SK-N-SH (cell line): ENCODE measurements at regions not wholly inside any gene's neighbourhood (a gene's known extent, or its start where the extent isn't known, plus 50 kb on each side); places are given as distances from the start of the nearest gene placed in this dataset.

ENCODE experiments used
- CTCF ChIA-PET: fragments of 300-600, 350-600 bp; formaldehyde crosslinking; extraction: SDS; loops from one replicate; lab custom pipeline; 2021; lab: Yijun Ruan, JAX
- POLR2A ChIA-PET: fragments of 350-600 bp; sonication (Branson Sonifier 250); formaldehyde crosslinking; extraction: SDS; loops from one replicate; lab custom pipeline; 2020; ENCODE audit warnings: antibody characterized with exemption, inconsistent platforms; lab: Yijun Ruan, JAX
- DNase-seq: peaks from one replicate; pipeline ENCODE4 v3.0.0; 2012
- H2AFZ ChIP-seq: fragments of 200-600 bp; sonication (generic); 2 replicates; pipeline ENCODE4 v1.8.1; 2016; ENCODE audit warnings: antibody characterized with exemption, mild to moderate bottlenecking, low read depth
- H3F3A ChIP-seq: fragments of 200-600 bp; sonication (generic); replicated peaks from 2 replicates; pipeline ENCODE3; 2016; ENCODE audit warnings: antibody characterized with exemption, mild to moderate bottlenecking; ENCODE audit not compliant: insufficient read depth
- H3K27ac ChIP-seq, 2 experiments: fragments of 200-500 bp in 1 of 2; fragments of 200-600 bp in 1 of 2; sonication (Bioruptor generic) in 1 of 2; sonication (generic), shearing (Covaris generic) in 1 of 2; 2 replicates each; pipeline versions ENCODE4 v1.5.1 to v1.6.1; 2014 to 2016; ENCODE audit warnings: low read depth in 2 of 2, inconsistent platforms in 1 of 2, low read length in 1 of 2, mild to moderate bottlenecking in 1 of 2, mixed read lengths in 1 of 2
- H3K27me3 ChIP-seq: fragments of 200-600 bp; sonication (generic), shearing (Covaris generic); 2 replicates; pipeline ENCODE4 v1.6.1; 2016; ENCODE audit warnings: mixed run types; ENCODE audit not compliant: insufficient read depth
- H3K36me3 ChIP-seq, 2 experiments: fragments of 200-500 bp in 1 of 2; fragments of 200-600 bp in 1 of 2; sonication (Bioruptor generic) in 1 of 2; sonication (generic) in 1 of 2; replicated peaks in 1 of 2; 2 replicates each; pipeline versions ENCODE3 to v1.5.1; 2014 to 2016; ENCODE audit warnings: low read length in 1 of 2, mild to moderate bottlenecking in 1 of 2; ENCODE audit not compliant: insufficient read depth in 2 of 2, control insufficient read depth in 1 of 2
- H3K4me1 ChIP-seq, 2 experiments: fragments of 200-500 bp in 1 of 2; fragments of 200-600 bp in 1 of 2; sonication (Bioruptor generic) in 1 of 2; sonication (generic), shearing (Covaris generic) in 1 of 2; 2 replicates each; pipeline versions ENCODE4 v1.5.1 to v1.6.1; 2014 to 2016; ENCODE audit warnings: low read depth in 1 of 2, low read length in 1 of 2, mixed run types in 1 of 2; ENCODE audit not compliant: insufficient read depth in 2 of 2, control insufficient read depth in 1 of 2
- H3K4me2 ChIP-seq: fragments of 200-600 bp; sonication (generic), shearing (Covaris generic); 2 replicates; pipeline ENCODE4 v1.6.1; 2017; ENCODE audit warnings: mixed run types
- H3K4me3 ChIP-seq, 2 experiments: fragments of 200-500 bp in 1 of 2; fragments of 200-600 bp in 1 of 2; sonication (Bioruptor generic) in 1 of 2; sonication (generic), shearing (Covaris generic) in 1 of 2; 2 replicates each; pipeline versions ENCODE4 v1.5.1 to v1.8.1; 2014 to 2016; ENCODE audit warnings: low read depth in 2 of 2, inconsistent platforms in 1 of 2, low read length in 1 of 2, mild to moderate bottlenecking in 1 of 2, mixed read lengths in 1 of 2, moderate library complexity in 1 of 2
- H3K79me2 ChIP-seq: fragments of 200-600 bp; sonication (generic); 2 replicates; pipeline ENCODE4 v1.8.1; 2017; ENCODE audit warnings: mild to moderate bottlenecking; ENCODE audit not compliant: insufficient read depth
- H3K9ac ChIP-seq: fragments of 200-600 bp; sonication (generic); 2 replicates; pipeline ENCODE4 v1.6.1; 2017; ENCODE audit warnings: mixed run types
- H3K9me2 ChIP-seq: fragments of 200-600 bp; sonication (generic); 2 replicates; pipeline ENCODE4 v1.6.1; 2017; ENCODE audit warnings: mixed run types
- H3K9me3 ChIP-seq: fragments of 200-600 bp; sonication (generic); 2 replicates; pipeline ENCODE4 v1.6.1; 2017; ENCODE audit warnings: mixed run types, mild to moderate bottlenecking, moderate library complexity
- H4K20me1 ChIP-seq: fragments of 200-600 bp; sonication (generic); 2 replicates; pipeline ENCODE4 v1.6.1; 2017; ENCODE audit warnings: mild to moderate bottlenecking, mixed run types; ENCODE audit not compliant: insufficient read depth
- CTCF ChIP-seq: fragments of 200-600 bp; sonication (generic); IDR thresholded peaks from 2 replicates; pipeline ENCODE4 v1.6.1; 2017; ENCODE audit warnings: antibody characterized with exemption, mild to moderate bottlenecking, moderate library complexity
- ELF1 ChIP-seq: IDR thresholded peaks from 2 replicates; pipeline ENCODE4 v1.4.0; 2012
- FOSL2 ChIP-seq: IDR thresholded peaks from 2 replicates; pipeline ENCODE4 v1.4.0; 2012; ENCODE audit warnings: low read depth, mild to moderate bottlenecking, moderate library complexity, borderline replicate concordance
- GATA2 ChIP-seq: sonication (generic); formaldehyde crosslinking; IDR thresholded peaks from 2 replicates; pipeline ENCODE4 v1.5.0; 2020; ENCODE audit warnings: mild to moderate bottlenecking, missing genetic modification reagents
- MEF2A ChIP-seq: IDR thresholded peaks from 2 replicates; pipeline ENCODE4 v1.4.0; 2012; ENCODE audit warnings: low read depth, borderline replicate concordance
- PBX3 ChIP-seq: IDR thresholded peaks from 2 replicates; pipeline ENCODE4; 2012
- RAD21 ChIP-seq: IDR thresholded peaks from 2 replicates; pipeline ENCODE4 v1.6.1; 2012; ENCODE audit warnings: mild to moderate bottlenecking, low read length
- RCOR1 ChIP-seq: fragments of 150-350 bp; IDR thresholded peaks from 2 replicates; pipeline ENCODE4 v1.6.1; 2017; ENCODE audit warnings: antibody characterized with exemption, low read length
- RFX5 ChIP-seq: IDR thresholded peaks from 2 replicates; pipeline ENCODE4 v1.6.1; 2012; ENCODE audit warnings: mild to moderate bottlenecking, improper control_type of control experiment, low read length
- RXRA ChIP-seq: IDR thresholded peaks from 2 replicates; pipeline ENCODE4 v1.4.0; 2012; ENCODE audit warnings: low read depth, mild to moderate bottlenecking, borderline replicate concordance
- SMC3 ChIP-seq: IDR thresholded peaks from 2 replicates; pipeline ENCODE4 v1.6.1; 2012; ENCODE audit warnings: low read depth, low read length, improper control_type of control experiment
- YY1 ChIP-seq: IDR thresholded peaks from 2 replicates; pipeline ENCODE4 v1.4.0; 2012; ENCODE audit warnings: low read depth, mild to moderate bottlenecking
- WGBS: methylation state at CpG from one replicate; pipeline ENCODE4 v1.1.6; 2017; ENCODE audit warnings: low lambda C conversion rate; 5-methylcytosine and 5-hydroxymethylcytosine counted together
- TF ChIP-seq, protein P1 (sequence below): IDR thresholded peaks from 2 replicates; pipeline ENCODE4 v1.4.0; 2012; ENCODE audit warnings: low read depth
- TF ChIP-seq, protein P2 (sequence below): IDR thresholded peaks from 2 replicates; pipeline ENCODE4 v1.4.0; 2012; ENCODE audit warnings: low read depth, borderline replicate concordance

DNA sequence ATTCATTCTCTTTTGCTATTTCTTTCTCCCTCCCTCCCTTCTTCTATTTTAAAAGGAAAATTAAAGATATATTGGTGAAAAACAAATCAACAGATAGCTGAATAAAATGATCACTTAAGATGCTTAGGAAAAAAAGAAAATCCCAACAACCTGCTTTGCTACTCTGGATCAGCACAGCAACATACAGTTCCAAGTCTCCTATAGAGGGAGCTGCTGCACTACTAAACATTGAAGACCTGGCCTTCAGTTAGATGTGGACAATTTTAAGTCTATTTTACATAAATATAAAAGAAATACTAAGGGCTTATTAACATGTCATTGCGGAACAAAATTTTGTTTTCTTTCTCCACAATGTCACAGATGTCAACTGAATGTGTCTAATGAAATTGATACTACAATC lies 226.4 kb downstream of the MAGEB5 start:
- Histone ChIP-seq H3K9ac (no peak overlapping the region), H3K4me2 (no peak overlapping the region), H4K20me1 (no peaks in the 10 kb centered on the region), H3K4me3 (no peak overlapping the region), H3K4me1 (no peaks in the 10 kb centered on the region), H3K27me3 (no peaks in the 10 kb centered on the region), H3K9me2 (no peaks in the 10 kb centered on the region), H2AFZ (no peak overlapping the region), H3K9me3 (no peaks in the 10 kb centered on the region), H3K36me3 (no peaks in the 10 kb centered on the region), H3F3A (no peaks in the 10 kb centered on the region), H3K79me2 (no peaks in the 10 kb centered on the region), H3K27ac (no peak overlapping the region)
- ChIA-PET CTCF (interaction anchor here (0.5 to 1.6 kb wide), 4 partner anchors 9 to 14 kb away, joined by 3 to 5 read pairs (median 4); no protein-coding TSS in a partner anchor), POLR2A (no interaction called here)
- WGBS = 31% methylated on average over 1 of the region's 1 CpG
- DNase-seq = peak; percentile 0
- TF ChIP-seq CTCF (peak; percentile 51), MEF2A (no peak), RAD21 (peak; percentile 38)

DNA sequence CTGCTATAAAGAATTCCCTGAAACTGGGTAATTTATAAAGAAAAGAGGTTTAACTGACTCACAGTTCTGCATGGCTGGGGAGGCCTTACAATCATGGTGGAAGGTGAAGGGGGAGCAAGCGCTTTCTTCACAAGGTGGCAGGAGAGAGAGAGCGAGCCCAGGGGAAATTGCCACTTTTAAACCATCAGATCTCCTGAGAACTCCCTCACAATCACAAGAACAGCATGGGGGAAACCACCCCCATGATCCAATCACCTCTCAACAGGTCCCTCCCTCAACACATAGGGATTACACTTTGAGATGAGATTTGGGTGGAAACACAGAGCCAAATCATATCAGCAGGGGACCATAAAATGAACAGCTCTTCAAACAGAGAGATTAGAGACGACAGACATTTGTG lies 198.6 kb downstream of the MAGEB5 start:
- Histone ChIP-seq H3K4me1 (no peaks in the 10 kb centered on the region), H3K9me2 (no peaks in the 10 kb centered on the region), H3K9me3 (0 out of 2 replicates have a peak, but pooled peaks cover 1% of the 10 kb centered on the region), H3K36me3 (no peaks in the 10 kb centered on the region), H2AFZ (no peak overlapping the region), H3K79me2 (no peaks in the 10 kb centered on the region), H3K4me3 (no peak overlapping the region), H3K4me2 (no peak overlapping the region), H3F3A (no peaks in the 10 kb centered on the region), H4K20me1 (no peaks in the 10 kb centered on the region), H3K27me3 (no peaks in the 10 kb centered on the region; the same call in 1 of the 2 replicates), H3K27ac (no peak overlapping the region), H3K9ac (no peak overlapping the region)
- no peak for DNase-seq
- WGBS = 2% methylated on average over 3 of the region's 3 CpGs
- CTCF ChIA-PET = no interaction called here
- POLR2A ChIA-PET = no interaction called here
- no peak for TF ChIP-seq PBX3
- TF ChIP-seq RFX5 = no peak
- TF ChIP-seq RAD21 = no peak
- no peak for TF ChIP-seq RCOR1
- TF ChIP-seq YY1 = no peak
- no peak for TF ChIP-seq ELF1
- no peak for TF ChIP-seq RXRA
- no peak for TF ChIP-seq CTCF
- TF ChIP-seq FOSL2 = no peak
- TF ChIP-seq GATA2 (CRISPR knock-in tag) = no peak
- TF ChIP-seq SMC3 = no peak
- TF ChIP-seq, protein P1, sequence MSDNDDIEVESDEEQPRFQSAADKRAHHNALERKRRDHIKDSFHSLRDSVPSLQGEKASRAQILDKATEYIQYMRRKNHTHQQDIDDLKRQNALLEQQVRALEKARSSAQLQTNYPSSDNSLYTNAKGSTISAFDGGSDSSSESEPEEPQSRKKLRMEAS = no peak
- TF ChIP-seq, protein P2, sequence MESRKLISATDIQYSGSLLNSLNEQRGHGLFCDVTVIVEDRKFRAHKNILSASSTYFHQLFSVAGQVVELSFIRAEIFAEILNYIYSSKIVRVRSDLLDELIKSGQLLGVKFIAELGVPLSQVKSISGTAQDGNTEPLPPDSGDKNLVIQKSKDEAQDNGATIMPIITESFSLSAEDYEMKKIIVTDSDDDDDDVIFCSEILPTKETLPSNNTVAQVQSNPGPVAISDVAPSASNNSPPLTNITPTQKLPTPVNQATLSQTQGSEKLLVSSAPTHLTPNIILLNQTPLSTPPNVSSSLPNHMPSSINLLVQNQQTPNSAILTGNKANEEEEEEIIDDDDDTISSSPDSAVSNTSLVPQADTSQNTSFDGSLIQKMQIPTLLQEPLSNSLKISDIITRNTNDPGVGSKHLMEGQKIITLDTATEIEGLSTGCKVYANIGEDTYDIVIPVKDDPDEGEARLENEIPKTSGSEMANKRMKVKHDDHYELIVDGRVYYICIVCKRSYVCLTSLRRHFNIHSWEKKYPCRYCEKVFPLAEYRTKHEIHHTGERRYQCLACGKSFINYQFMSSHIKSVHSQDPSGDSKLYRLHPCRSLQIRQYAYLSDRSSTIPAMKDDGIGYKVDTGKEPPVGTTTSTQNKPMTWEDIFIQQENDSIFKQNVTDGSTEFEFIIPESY = no peak
